HCT116 (cell line): ENCODE measurements at regions not wholly inside any gene's neighbourhood (a gene's known extent, or its start where the extent isn't known, plus 50 kb on each side); places are given as distances from the start of the nearest gene placed in this dataset.

Experiments used
- ATAC-seq: fragments of 200-7000 bp; cut with Tn5 transposase; 2 replicates; pipeline ENCODE4 v1.9.1; 2020; ENCODE audit warnings: mild to moderate bottlenecking, moderate library complexity
- BruUV-seq: library from RNA; stranded (reverse); fragments of 400-500 nt; replicated peaks from 2 replicates; lab custom pipeline; 2021; lab: Mats Ljungman, UMichigan
- CTCF ChIA-PET: fragments of 300-600 bp; sonication (Branson Sonifier 250); formaldehyde crosslinking; loops from one replicate; lab custom pipeline; 2021; ENCODE audit warnings: antibody characterized with exemption; lab: Charles Lee
- POLR2A ChIA-PET: fragments of 300-600, 350-600 bp; sonication (Branson Sonifier 250); formaldehyde crosslinking; loops from one replicate; lab custom pipeline; 2021; ENCODE audit warnings: antibody characterized with exemption; lab: Charles Lee
- RAD21 ChIA-PET, 2 experiments: fragments of 300-600 bp; sonication (Branson Sonifier 250); formaldehyde crosslinking; loops; one replicate each; lab custom pipeline; 2023; ENCODE audit warnings: low total read pairs in 2 of 2; ENCODE audit not compliant: uncharacterized antibody in 2 of 2, unreplicated experiment in 2 of 2, low non-redundant PET in 1 of 2; lab: Charles Lee
- DNase-seq: peaks from one replicate; pipeline ENCODE4 v3.0.0-alpha.2; 2010; ENCODE audit warnings: low read depth, low spot score
- H2AFZ ChIP-seq: fragments of 200-600 bp; shearing (Covaris generic), sonication (generic); 2 replicates; pipeline ENCODE4 v1.6.1; 2017; ENCODE audit warnings: low read depth, mixed run types, mixed read lengths, antibody characterized with exemption, low read length; ENCODE audit not compliant: poor library complexity, severe bottlenecking
- H3K27ac ChIP-seq: 2 replicates; pipeline ENCODE4 v1.5.1; 2012; ENCODE audit warnings: low read depth, low read length
- H3K27me3 ChIP-seq: fragments of 200-600 bp; sonication (generic); 2 replicates; pipeline ENCODE4 v1.6.1; 2016; ENCODE audit warnings: mixed run types, low read length, mixed read lengths; ENCODE audit not compliant: insufficient read depth
- H3K36me3 ChIP-seq, 2 experiments: fragments of 200-500 bp in 1 of 2; fragments of 200-600 bp in 1 of 2; sonication (Bioruptor generic) in 1 of 2; sonication (generic) in 1 of 2; 2 replicates each; pipeline versions ENCODE4 v1.5.1 to v1.6.1; 2014 to 2016; ENCODE audit warnings: low read length in 2 of 2, inconsistent platforms in 1 of 2, mixed read lengths in 1 of 2, mixed run types in 1 of 2; ENCODE audit not compliant: insufficient read depth in 2 of 2, control insufficient read depth in 1 of 2
- H3K4me1 ChIP-seq, 2 experiments: fragments of 200-600 bp in 1 of 2; sonication (generic) in 1 of 2; 2 replicates each; pipeline versions ENCODE4 v1.5.1 to v1.6.1; 2012 to 2017; ENCODE audit warnings: low read length in 2 of 2, inconsistent platforms in 1 of 2, mild to moderate bottlenecking in 1 of 2, mixed read lengths in 1 of 2, mixed run types in 1 of 2, moderate library complexity in 1 of 2; ENCODE audit not compliant: insufficient read depth in 2 of 2, control insufficient read depth in 1 of 2
- H3K4me2 ChIP-seq: fragments of 200-600 bp; sonication (generic); 2 replicates; pipeline ENCODE4 v1.6.1; 2017; ENCODE audit warnings: mixed run types, low read length, mixed read lengths
- H3K4me3 ChIP-seq, 2 experiments: fragments of 200-600 bp in 1 of 2; sonication (generic) in 1 of 2; replicated peaks in 1 of 2; 2 replicates each; pipeline ENCODE4 v1.5.1; 2011 to 2016; ENCODE audit warnings: low read length in 2 of 2, control low read depth in 1 of 2, low read depth in 1 of 2, mild to moderate bottlenecking in 1 of 2, mixed read lengths in 1 of 2, mixed run types in 1 of 2
- H3K79me2 ChIP-seq: fragments of 200-600 bp; sonication (generic); 2 replicates; pipeline ENCODE4 v1.6.1; 2017; ENCODE audit warnings: mild to moderate bottlenecking, mixed run types, low read length, moderate library complexity, mixed read lengths; ENCODE audit not compliant: insufficient read depth
- H3K9ac ChIP-seq: fragments of 200-600 bp; sonication (generic); 2 replicates; pipeline ENCODE4 v1.6.1; 2016; ENCODE audit warnings: low read length, mixed read lengths
- H3K9me2 ChIP-seq: fragments of 200-600 bp; sonication (generic), shearing (Covaris generic); 2 replicates; pipeline ENCODE4 v1.6.1; 2017; ENCODE audit warnings: mixed run types, mild to moderate bottlenecking, moderate library complexity; ENCODE audit not compliant: insufficient read depth
- H3K9me3 ChIP-seq, 2 experiments: fragments of 200-500 bp in 1 of 2; fragments of 200-600 bp in 1 of 2; sonication (Bioruptor generic) in 1 of 2; sonication (generic) in 1 of 2; 2 replicates each; pipeline ENCODE4 v1.6.1; 2014 to 2017; ENCODE audit warnings: low read length in 2 of 2, mixed read lengths in 2 of 2, inconsistent platforms in 1 of 2, low read depth in 1 of 2, mild to moderate bottlenecking in 1 of 2, mixed run types in 1 of 2, moderate library complexity in 1 of 2; ENCODE audit not compliant: control insufficient read depth in 1 of 2, insufficient read depth in 1 of 2
- H4K20me1 ChIP-seq: fragments of 200-600 bp; sonication (generic), shearing (Covaris generic); 2 replicates; pipeline ENCODE4 v1.6.1; 2017; ENCODE audit warnings: mixed run types, mild to moderate bottlenecking, moderate library complexity; ENCODE audit not compliant: insufficient read depth
- ATF3 ChIP-seq: IDR thresholded peaks from 2 replicates; pipeline ENCODE4 v1.6.1; 2012
- CBX3 ChIP-seq: IDR thresholded peaks from 2 replicates; pipeline ENCODE4 v1.6.1; 2012; ENCODE audit warnings: low read depth
- CEBPB ChIP-seq: IDR thresholded peaks from 2 replicates; pipeline ENCODE4 v1.6.1; 2012; ENCODE audit warnings: low read depth
- CTCF ChIP-seq, 3 experiments: fragments of 200-600 bp in 1 of 3; sonication (generic) in 1 of 3; IDR thresholded peaks in 2 of 3; conservative IDR thresholded peaks in 1 of 3; 2 replicates each; pipeline ENCODE4 v1.5.1; 2012 to 2017; ENCODE audit warnings: low read depth in 2 of 3, low read length in 2 of 3, antibody characterized with exemption in 1 of 3, borderline replicate concordance in 1 of 3, control low read depth in 1 of 3, mild to moderate bottlenecking in 1 of 3, mixed read lengths in 1 of 3, mixed run types in 1 of 3, moderate library complexity in 1 of 3; ENCODE audit not compliant: insufficient read depth in 1 of 3
- EGR1 ChIP-seq: IDR thresholded peaks from 2 replicates; pipeline ENCODE4 v1.6.1; 2012; ENCODE audit warnings: low read depth
- EZH2 ChIP-seq: fragments of 200-600 bp; sonication (generic); IDR thresholded peaks from 2 replicates; pipeline ENCODE4 v1.6.1; 2017; ENCODE audit warnings: antibody characterized with exemption, mixed run types
- FOSL1 ChIP-seq: IDR thresholded peaks from 2 replicates; pipeline ENCODE4 v1.6.1; 2012; ENCODE audit warnings: low read depth
- MAX ChIP-seq: IDR thresholded peaks from 2 replicates; pipeline ENCODE4 v1.6.1; 2012
- POLR2A ChIP-seq: IDR thresholded peaks from 2 replicates; pipeline ENCODE4 v1.7.0; 2011; ENCODE audit warnings: borderline replicate concordance; ENCODE audit not compliant: insufficient read depth, insufficient read length; ENCODE audit errors: extremely low read depth
- RAD21 ChIP-seq: IDR thresholded peaks from 2 replicates; pipeline ENCODE4 v1.6.1; 2012; ENCODE audit warnings: low read depth, mild to moderate bottlenecking
- REST ChIP-seq: IDR thresholded peaks from 2 replicates; pipeline ENCODE4 v1.6.1; 2012; ENCODE audit warnings: low read depth
- TCF7L2 ChIP-seq: IDR thresholded peaks from 2 replicates; pipeline ENCODE4 v1.7.0; 2011; ENCODE audit warnings: borderline replicate concordance, inconsistent platforms; ENCODE audit not compliant: insufficient read depth, insufficient read length; ENCODE audit errors: extremely low read depth
- ZBTB33 ChIP-seq: IDR thresholded peaks from 2 replicates; pipeline ENCODE4 v1.6.1; 2011; ENCODE audit warnings: mild to moderate bottlenecking, low read length, moderate library complexity; ENCODE audit not compliant: insufficient replicate concordance; ENCODE audit errors: extremely low read depth
- ZFX ChIP-seq: fragments of 450-650 bp; IDR thresholded peaks from 2 replicates; pipeline ENCODE4 v1.6.1; 2017
- ZNF274 ChIP-seq: fragments of 200-500 bp; sonication (Bioruptor generic); IDR thresholded peaks from 2 replicates; pipeline ENCODE4 v1.6.1; 2014; ENCODE audit warnings: mild to moderate bottlenecking, low read depth, low read length, inconsistent platforms
- intact Hi-C: fragments of 100-400 bp; cut with micrococcal nuclease; formaldehyde crosslinking; loops from 2 replicates; pipeline ENCODE4 v1.10.0; 2022

GRCh38 chr20:51935003-51935358 is 132.7 kb upstream of the SALL4 start:
- Histone ChIP-seq H2AFZ (no peak overlapping the region), H3K27ac (no peak overlapping the region), H3K36me3 (no peaks in the 10 kb centered on the region), H3K4me3 (no peak overlapping the region), H4K20me1 (no peaks in the 10 kb centered on the region), H3K4me2 (no peak overlapping the region), H3K9me3 (no peaks in the 10 kb centered on the region), H3K27me3 (no peaks in the 10 kb centered on the region), H3K79me2 (no peaks in the 10 kb centered on the region), H3K4me1 (peaks cover 4 to 14% of the 10 kb centered on the region in 2 experiments; a peak in 2 of 4 replicates), H3K9me2 (no peaks in the 10 kb centered on the region), H3K9ac (no peak overlapping the region)
- BruUV-seq = no TSS peak
- DNase-seq (no peak), ATAC-seq (no peak)
- POLR2A ChIA-PET = no interaction called here
- CTCF ChIA-PET = no interaction called here
- RAD21 ChIA-PET = no interaction called here
- no peak for TF ChIP-seq EGR1
- no peak for TF ChIP-seq EZH2
- no peak for TF ChIP-seq RAD21
- TF ChIP-seq CTCF (IDR thresholded peaks at IDR 0.05 in 2 of 3, conservative IDR thresholded peaks at IDR 0.05 in 1 of 3; ENCODE audit: borderline replicate concordance in 1 of 3, insufficient read depth in 1 of 3, low read depth in 2 of 3, low read length in 2 of 3) = no peak
- TF ChIP-seq CEBPB = no peak
- no peak for TF ChIP-seq ZNF274
- TF ChIP-seq ZBTB33 = no peak
- TF ChIP-seq CBX3 = no peak
- TF ChIP-seq REST = no peak
- TF ChIP-seq FOSL1 = no peak
- TF ChIP-seq ZFX = no peak
- TF ChIP-seq MAX = no peak
- TF ChIP-seq TCF7L2 = no peak
- no peak for TF ChIP-seq POLR2A
- no peak for TF ChIP-seq ATF3
- intact Hi-C loops = no loop called here
